ENCODE measurements at regions not wholly inside any gene's neighbourhood (a gene's known extent, or its start where the extent isn't known, plus 50 kb on each side); places are given as distances from the start of the nearest gene placed in this dataset.

DNA sequence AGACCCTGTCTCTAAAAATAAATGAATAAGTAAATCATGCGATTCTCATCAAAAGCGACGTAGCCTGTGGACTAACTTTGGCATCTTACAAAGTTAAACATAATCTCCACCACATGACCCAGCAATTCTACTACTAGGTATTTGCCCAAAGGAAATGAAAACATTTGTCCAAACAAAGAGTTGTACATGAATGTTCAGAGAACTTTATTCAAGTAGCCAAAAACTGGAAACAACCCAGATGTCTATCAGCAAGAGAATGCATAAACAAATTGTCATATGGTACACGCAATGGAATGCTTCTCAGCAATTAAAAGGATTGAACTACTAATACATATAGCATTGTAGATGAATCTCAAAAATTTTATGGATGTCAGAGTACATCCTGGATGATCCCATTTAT is 82.6 kb downstream of the ADRB2 start:
- Histone ChIP-seq H3K27me3 (ENCODE audit: insufficient read depth, insufficient read length) (no peaks in the 10 kb centered on the region), H3K4me3 (ENCODE audit: insufficient read length, low read depth) (no peak overlapping the region), H3K36me3 (ENCODE audit: insufficient read depth, insufficient read length, low read length) (no peaks in the 10 kb centered on the region), H3K9me3 (ENCODE audit: insufficient read depth, low read length) (no peaks in the 10 kb centered on the region), H3K9ac (ENCODE audit: insufficient read length, low read depth) (no peak overlapping the region), H3K4me1 (ENCODE audit: insufficient read depth, insufficient read length) (no peaks in the 10 kb centered on the region)
- DNase-seq (ENCODE audit: low read depth, low spot score): no peak
- TF ChIP-seq ZNF274 (IDR thresholded peaks at IDR 0.05; ENCODE audit: low read depth, low read length) (no peak), SUZ12 (IDR thresholded peaks at IDR 0.05; ENCODE audit: extremely low read depth, insufficient read depth, insufficient read length) (no peak), YY1 (IDR thresholded peaks at IDR 0.05; ENCODE audit: insufficient read depth, insufficient read length) (no peak)

DNA sequence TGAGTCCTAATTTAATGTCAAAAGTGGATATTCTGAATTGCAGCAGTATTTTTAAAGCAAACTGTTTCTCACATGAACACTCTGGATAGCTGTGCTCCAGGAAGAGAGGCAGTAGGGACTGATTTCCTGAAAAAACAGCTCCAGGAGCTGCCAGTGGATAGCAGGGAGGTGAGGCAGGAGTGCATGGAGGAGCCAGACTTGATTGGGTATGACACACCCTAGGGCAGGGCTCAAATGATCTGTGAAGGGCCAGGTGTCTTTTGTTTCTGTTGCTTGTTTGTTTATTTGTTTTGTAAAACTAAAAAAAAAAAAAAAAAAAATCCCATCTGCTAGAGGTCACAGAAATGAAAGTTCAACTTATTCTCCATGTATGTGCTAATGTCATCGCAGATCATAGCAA is 83.4 kb downstream of the ADRB2 start:
- DNase-seq (ENCODE audit: low read depth, low spot score): no peak
- H3K9ac ChIP-seq (ENCODE audit: insufficient read length, low read depth): no peak overlapping the region
- H3K27me3 ChIP-seq (ENCODE audit: insufficient read depth, insufficient read length): no peaks in the 10 kb centered on the region
- no peak overlapping the region for H3K4me3 ChIP-seq (ENCODE audit: insufficient read length, low read depth)
- TF ChIP-seq ZNF274 (IDR thresholded peaks at IDR 0.05; ENCODE audit: low read depth, low read length) (no peak), SUZ12 (IDR thresholded peaks at IDR 0.05; ENCODE audit: extremely low read depth, insufficient read depth, insufficient read length) (no peak), YY1 (IDR thresholded peaks at IDR 0.05; ENCODE audit: insufficient read depth, insufficient read length) (no peak)
- no peaks in the 10 kb centered on the region for H3K4me1 ChIP-seq (ENCODE audit: insufficient read depth, insufficient read length)
- H3K9me3 ChIP-seq (ENCODE audit: insufficient read depth, low read length): no peaks in the 10 kb centered on the region
- H3K36me3 ChIP-seq (ENCODE audit: insufficient read depth, insufficient read length, low read length): no peaks in the 10 kb centered on the region

DNA sequence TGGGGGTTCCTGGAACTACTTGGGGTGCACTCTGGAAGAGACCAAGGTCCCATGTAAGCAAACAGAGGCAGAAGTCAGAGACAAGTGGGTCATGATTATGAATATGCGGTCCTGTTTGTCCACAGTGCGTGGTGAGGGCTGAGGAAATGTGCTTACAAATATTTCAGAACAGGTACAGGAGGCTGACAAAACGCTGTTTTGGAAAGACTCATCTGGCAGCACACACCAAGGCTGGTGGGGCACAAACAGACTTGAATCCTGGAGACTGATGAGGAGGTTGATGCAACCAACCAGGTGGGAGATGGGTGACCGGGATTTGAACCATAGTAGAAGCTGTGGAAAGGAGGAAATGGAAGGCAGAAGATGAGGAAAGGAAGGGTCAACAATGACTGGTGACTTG is 83.8 kb downstream of the ADRB2 start:
- no peaks in the 10 kb centered on the region for H3K36me3 ChIP-seq (ENCODE audit: insufficient read depth, insufficient read length, low read length)
- H3K9me3 ChIP-seq (ENCODE audit: insufficient read depth, low read length): no peaks in the 10 kb centered on the region
- no peak for TF ChIP-seq YY1 (IDR thresholded peaks at IDR 0.05; ENCODE audit: insufficient read depth, insufficient read length)
- TF ChIP-seq SUZ12 (IDR thresholded peaks at IDR 0.05; ENCODE audit: extremely low read depth, insufficient read depth, insufficient read length): no peak
- TF ChIP-seq ZNF274 (IDR thresholded peaks at IDR 0.05; ENCODE audit: low read depth, low read length): no peak
- H3K4me3 ChIP-seq (ENCODE audit: insufficient read length, low read depth): no peak overlapping the region
- no peaks in the 10 kb centered on the region for H3K4me1 ChIP-seq (ENCODE audit: insufficient read depth, insufficient read length)
- no peak for DNase-seq (ENCODE audit: low read depth, low spot score)
- H3K9ac ChIP-seq (ENCODE audit: insufficient read length, low read depth): no peak overlapping the region
- no peaks in the 10 kb centered on the region for H3K27me3 ChIP-seq (ENCODE audit: insufficient read depth, insufficient read length)

DNA sequence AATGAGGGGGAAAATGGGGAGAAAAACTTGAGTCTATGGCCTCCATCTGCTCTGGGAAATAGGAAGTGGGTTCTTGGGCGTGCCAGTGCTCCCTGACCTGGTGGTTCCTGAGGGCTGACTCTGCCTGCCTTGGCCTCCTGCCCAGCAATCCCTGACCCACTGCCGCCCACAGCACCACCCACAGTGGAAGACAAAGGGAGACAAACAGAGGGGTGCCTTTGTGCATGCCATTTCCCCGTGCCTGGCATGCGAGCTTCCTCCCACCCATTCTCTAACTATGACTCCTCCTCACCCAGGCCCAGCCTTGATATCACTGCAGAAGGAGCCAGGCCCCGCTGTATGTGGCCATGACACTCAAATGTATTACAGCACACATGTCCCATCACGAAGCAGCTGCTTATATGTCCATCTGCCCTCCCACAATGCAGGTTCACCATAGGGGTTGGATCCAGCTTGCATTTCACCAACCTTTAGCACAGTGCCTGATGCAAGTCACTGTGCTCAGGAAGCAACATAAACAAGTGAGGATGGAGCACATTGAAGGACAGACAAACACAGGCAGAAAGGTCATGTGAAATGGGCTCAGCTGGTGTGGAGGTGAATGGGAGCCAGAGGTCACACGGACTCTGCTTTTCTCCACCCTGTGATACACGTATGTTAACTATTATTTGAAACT is 84.4 kb downstream of the ADRB2 start:
- TF ChIP-seq ZNF274 (IDR thresholded peaks at IDR 0.05; ENCODE audit: low read depth, low read length) (no peak), YY1 (IDR thresholded peaks at IDR 0.05; ENCODE audit: insufficient read depth, insufficient read length) (no peak), SUZ12 (IDR thresholded peaks at IDR 0.05; ENCODE audit: extremely low read depth, insufficient read depth, insufficient read length) (no peak)
- Histone ChIP-seq H3K9me3 (ENCODE audit: insufficient read depth, low read length) (no peaks in the 10 kb centered on the region), H3K36me3 (ENCODE audit: insufficient read depth, insufficient read length, low read length) (no peaks in the 10 kb centered on the region), H3K27me3 (ENCODE audit: insufficient read depth, insufficient read length) (no peaks in the 10 kb centered on the region), H3K4me1 (ENCODE audit: insufficient read depth, insufficient read length) (peaks cover 3% of the 10 kb centered on the region), H3K9ac (ENCODE audit: insufficient read length, low read depth) (no peak overlapping the region), H3K4me3 (ENCODE audit: insufficient read length, low read depth) (no peak overlapping the region)
- DNase-seq (ENCODE audit: low read depth, low spot score): no peak

DNA sequence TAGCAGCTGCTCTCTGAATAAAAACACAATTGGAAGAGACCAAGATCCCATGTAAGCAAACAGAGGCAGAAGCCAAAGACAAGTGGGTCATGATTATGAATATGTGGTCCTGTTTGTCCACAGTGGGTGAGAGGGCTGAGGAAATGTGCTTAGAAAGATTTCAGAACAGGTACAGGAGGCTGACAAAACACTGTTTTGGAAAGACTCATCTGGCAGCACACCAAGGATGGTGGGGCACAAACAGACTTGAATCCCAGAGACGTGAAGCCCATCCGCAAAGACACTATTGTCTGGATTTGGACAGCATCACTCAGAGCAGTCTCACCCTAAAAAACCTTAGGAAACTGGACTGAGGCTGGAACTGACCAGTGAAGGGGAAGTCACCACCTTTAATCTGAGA is 85.0 kb downstream of the ADRB2 start:
- Histone ChIP-seq H3K9ac (ENCODE audit: insufficient read length, low read depth) (no peak overlapping the region), H3K27me3 (ENCODE audit: insufficient read depth, insufficient read length) (no peaks in the 10 kb centered on the region), H3K4me1 (ENCODE audit: insufficient read depth, insufficient read length) (peaks cover 3% of the 10 kb centered on the region), H3K4me3 (ENCODE audit: insufficient read length, low read depth) (no peak overlapping the region), H3K9me3 (ENCODE audit: insufficient read depth, low read length) (no peaks in the 10 kb centered on the region), H3K36me3 (ENCODE audit: insufficient read depth, insufficient read length, low read length) (no peaks in the 10 kb centered on the region)
- no peak for TF ChIP-seq SUZ12 (IDR thresholded peaks at IDR 0.05; ENCODE audit: extremely low read depth, insufficient read depth, insufficient read length)
- no peak for DNase-seq (ENCODE audit: low read depth, low spot score)

DNA sequence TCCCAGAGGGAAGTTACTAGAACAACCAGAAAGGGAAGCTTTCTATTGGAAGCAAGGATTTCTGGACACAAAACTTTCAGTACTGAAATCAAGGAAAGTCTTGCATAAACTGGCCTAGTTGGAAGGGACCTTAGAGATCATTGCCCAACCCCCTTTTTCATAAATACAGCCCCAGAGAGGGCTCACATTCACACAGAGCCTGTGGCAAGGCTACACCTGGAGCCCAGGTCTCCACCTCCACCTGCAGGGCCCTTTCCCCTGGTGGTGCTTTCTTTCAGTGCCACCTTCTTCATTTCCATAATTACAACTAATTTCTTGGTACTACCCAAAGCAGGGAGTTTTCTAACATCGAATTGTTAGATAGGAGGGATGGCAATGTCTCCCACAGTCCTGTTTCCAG is 85.7 kb downstream of the ADRB2 start:
- H3K4me3 ChIP-seq (ENCODE audit: insufficient read length, low read depth): no peak overlapping the region
- no peak for DNase-seq (ENCODE audit: low read depth, low spot score)
- TF ChIP-seq YY1 (IDR thresholded peaks at IDR 0.05; ENCODE audit: insufficient read depth, insufficient read length) (no peak), ZNF274 (IDR thresholded peaks at IDR 0.05; ENCODE audit: low read depth, low read length) (no peak), SUZ12 (IDR thresholded peaks at IDR 0.05; ENCODE audit: extremely low read depth, insufficient read depth, insufficient read length) (no peak)
- peaks cover 3% of the 10 kb centered on the region for H3K4me1 ChIP-seq (ENCODE audit: insufficient read depth, insufficient read length)
- H3K36me3 ChIP-seq (ENCODE audit: insufficient read depth, insufficient read length, low read length): no peaks in the 10 kb centered on the region
- H3K9me3 ChIP-seq (ENCODE audit: insufficient read depth, low read length): no peaks in the 10 kb centered on the region
- H3K9ac ChIP-seq (ENCODE audit: insufficient read length, low read depth): no peak overlapping the region
- no peaks in the 10 kb centered on the region for H3K27me3 ChIP-seq (ENCODE audit: insufficient read depth, insufficient read length)

DNA sequence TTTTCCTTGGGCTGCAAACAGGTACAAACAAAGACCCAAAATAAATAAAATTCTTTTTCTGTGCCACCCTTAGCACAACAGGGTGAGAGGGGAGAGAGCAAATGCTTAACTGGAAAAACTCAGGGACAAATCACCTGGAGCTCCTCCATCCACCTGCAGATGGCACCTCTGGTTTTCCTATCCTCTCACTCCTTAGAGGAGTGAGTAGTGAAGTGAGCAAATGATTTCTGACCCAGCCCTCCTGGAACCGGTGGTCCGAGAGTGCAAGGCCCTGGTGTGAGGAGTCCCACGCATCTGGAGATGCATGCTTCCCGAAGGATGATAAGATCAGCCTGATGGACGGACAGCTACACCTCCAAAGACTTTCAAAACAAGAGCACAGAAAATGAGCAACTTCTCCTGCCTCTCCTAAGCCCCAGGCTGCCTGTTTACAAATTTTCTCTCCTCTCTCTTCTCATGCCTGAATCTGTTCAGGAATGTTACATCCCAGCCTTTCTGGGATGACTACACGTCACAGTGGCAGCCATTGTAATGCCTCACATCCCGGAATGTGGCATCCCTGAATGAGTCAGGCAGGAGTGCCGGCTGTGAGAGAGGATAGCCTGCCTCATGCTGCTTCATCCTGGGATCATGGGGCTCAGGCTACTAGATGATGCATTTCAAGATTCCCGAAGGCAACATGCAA is 86.4 kb downstream of the ADRB2 start:
- peak; percentile 80 for DNase-seq (ENCODE audit: low read depth, low spot score)
- Histone ChIP-seq H3K4me3 (ENCODE audit: insufficient read length, low read depth) (no peak overlapping the region), H3K36me3 (ENCODE audit: insufficient read depth, insufficient read length, low read length) (no peaks in the 10 kb centered on the region), H3K27me3 (ENCODE audit: insufficient read depth, insufficient read length) (no peaks in the 10 kb centered on the region), H3K4me1 (ENCODE audit: insufficient read depth, insufficient read length) (peaks cover 3% of the 10 kb centered on the region), H3K9me3 (ENCODE audit: insufficient read depth, low read length) (no peaks in the 10 kb centered on the region), H3K9ac (ENCODE audit: insufficient read length, low read depth) (no peak overlapping the region)
- peak; percentile 26 for TF ChIP-seq YY1 (IDR thresholded peaks at IDR 0.05; ENCODE audit: insufficient read depth, insufficient read length)
- no peak for TF ChIP-seq ZNF274 (IDR thresholded peaks at IDR 0.05; ENCODE audit: low read depth, low read length)
- TF ChIP-seq SUZ12 (IDR thresholded peaks at IDR 0.05; ENCODE audit: extremely low read depth, insufficient read depth, insufficient read length): no peak

Data from NT2/D1 (cell line).